Keratinocyte (primary cell): ENCODE measurements at regions not wholly inside any gene's neighbourhood (a gene's known extent, or its start where the extent isn't known, plus 50 kb on each side); places are given as distances from the start of the nearest gene placed in this dataset.

Experiments used
- EZH2 ChIP-seq: IDR thresholded peaks from one replicate; pipeline ENCODE4 v1.6.1; 2012; ENCODE audit warnings: inconsistent platforms, mild to moderate bottlenecking, low read length, moderate library complexity
- TF ChIP-seq, protein P1 (sequence below), 3 experiments: IDR thresholded peaks in 1 of 3; conservative IDR thresholded peaks in 1 of 3; optimal IDR thresholded peaks in 1 of 3; 2 replicates in 2 of 3; 3 replicates in 1 of 3; pipeline versions ENCODE3 to v1.5.1; 2011; ENCODE audit warnings: low read length in 3 of 3, mild to moderate bottlenecking in 3 of 3, moderate library complexity in 2 of 3, control low read depth in 1 of 3, inconsistent platforms in 1 of 3; ENCODE audit not compliant: insufficient read depth in 2 of 3; ENCODE audit errors: extremely low read depth in 1 of 3

DNA sequence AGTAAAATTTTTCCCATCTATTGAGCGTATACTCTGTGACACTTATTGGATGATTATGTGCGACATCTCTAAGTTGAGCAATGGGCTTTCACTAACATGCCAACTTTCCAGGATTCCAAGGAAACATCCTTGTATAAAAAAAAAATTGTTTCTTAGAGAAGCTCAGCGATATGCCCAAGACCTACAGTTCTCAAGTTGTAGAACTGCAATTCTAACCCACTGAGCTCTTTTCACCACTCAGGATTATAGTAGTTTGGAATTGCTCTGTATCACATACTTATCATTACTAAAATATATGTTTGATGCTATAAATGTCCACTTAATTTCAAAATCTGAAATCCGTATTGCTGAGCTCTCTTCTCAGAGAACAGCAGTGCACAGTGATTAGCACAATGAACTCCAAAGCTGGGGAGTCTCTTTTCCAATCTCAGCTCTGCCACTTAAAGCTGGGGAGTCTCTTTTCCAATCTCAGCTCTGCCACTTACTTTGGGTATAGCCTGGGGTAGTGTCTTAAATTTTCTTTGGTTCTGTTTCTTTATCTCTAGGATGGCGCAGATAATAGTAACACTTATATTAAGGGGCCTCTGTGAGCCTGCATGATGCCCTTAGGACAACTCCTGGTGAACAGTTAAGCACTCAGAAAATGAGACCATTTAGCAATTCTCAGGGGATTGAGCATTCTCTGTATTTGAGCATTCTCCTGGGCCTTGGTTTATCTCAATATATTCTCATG lies 1722.2 kb upstream of the AGA start:
- TF ChIP-seq, protein P1, sequence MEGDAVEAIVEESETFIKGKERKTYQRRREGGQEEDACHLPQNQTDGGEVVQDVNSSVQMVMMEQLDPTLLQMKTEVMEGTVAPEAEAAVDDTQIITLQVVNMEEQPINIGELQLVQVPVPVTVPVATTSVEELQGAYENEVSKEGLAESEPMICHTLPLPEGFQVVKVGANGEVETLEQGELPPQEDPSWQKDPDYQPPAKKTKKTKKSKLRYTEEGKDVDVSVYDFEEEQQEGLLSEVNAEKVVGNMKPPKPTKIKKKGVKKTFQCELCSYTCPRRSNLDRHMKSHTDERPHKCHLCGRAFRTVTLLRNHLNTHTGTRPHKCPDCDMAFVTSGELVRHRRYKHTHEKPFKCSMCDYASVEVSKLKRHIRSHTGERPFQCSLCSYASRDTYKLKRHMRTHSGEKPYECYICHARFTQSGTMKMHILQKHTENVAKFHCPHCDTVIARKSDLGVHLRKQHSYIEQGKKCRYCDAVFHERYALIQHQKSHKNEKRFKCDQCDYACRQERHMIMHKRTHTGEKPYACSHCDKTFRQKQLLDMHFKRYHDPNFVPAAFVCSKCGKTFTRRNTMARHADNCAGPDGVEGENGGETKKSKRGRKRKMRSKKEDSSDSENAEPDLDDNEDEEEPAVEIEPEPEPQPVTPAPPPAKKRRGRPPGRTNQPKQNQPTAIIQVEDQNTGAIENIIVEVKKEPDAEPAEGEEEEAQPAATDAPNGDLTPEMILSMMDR (optimal IDR thresholded peaks at IDR 0.05 in 1 of 3, IDR thresholded peaks at IDR 0.05 in 1 of 3, conservative IDR thresholded peaks at IDR 0.05 in 1 of 3; ENCODE audit: extremely low read depth in 1 of 3, insufficient read depth in 2 of 3, low read length in 3 of 3), result no peak
- TF ChIP-seq EZH2, result no peak
